Endothelial cell of hepatic sinusoid (primary cell): ENCODE measurements at regions not wholly inside any gene's neighbourhood (a gene's known extent, or its start where the extent isn't known, plus 50 kb on each side); places are given as distances from the start of the nearest gene placed in this dataset.

ENCODE experiments used
- in situ Hi-C: cut with HindIII; loops from 2 replicates; pipeline ENCODE4 v1.10.0; 2017; ENCODE audit warnings: low sequenced_read_pairs

DNA sequence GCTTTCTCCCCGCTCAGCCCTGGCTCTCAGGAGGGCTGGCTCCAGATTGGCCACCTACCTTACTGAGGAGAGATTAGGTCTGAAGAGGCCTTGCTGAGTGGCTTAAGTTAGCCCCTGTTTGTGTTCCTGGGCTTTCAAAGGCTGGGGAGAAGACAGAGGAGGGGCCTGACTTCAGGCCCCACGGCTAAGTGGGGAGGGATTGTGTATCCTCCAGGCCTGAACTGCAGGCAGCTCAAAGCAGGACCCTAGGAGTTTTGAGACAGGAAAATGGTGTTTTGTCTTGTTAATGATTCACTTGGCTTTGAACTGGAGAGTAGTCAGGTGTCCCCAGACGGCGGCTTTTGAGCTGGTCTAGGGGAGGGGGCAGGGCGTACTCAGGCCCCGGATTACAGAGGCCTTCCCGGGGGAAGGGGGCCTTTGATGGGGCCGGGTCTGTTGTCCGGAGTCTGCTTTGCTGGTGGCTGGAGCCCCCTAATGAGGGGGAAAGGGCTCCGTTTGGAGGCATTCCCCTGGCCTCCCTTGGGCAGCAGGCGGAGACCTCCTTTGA lies 162.0 kb upstream of the SMIM23 start:
- in situ Hi-C loops, result no loop called here

DNA sequence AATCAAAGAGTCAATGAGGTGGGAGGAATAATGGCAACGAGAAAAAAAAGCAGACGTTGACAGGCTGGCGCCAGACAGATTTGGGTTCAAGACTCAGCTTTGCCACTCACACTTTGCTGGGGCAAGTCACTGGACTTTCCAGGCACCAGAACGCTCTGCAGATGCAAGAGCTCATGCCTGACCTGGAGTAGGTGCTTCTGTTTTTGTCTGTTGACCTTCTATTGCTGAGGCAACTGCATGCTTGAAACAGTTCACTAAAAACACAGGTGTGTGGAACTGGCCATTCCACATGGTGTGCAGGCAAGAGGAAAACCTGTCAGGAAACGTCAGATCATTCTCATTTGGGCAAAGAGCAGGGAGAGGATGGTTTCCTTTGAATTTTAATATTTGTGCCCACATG lies 161.2 kb upstream of the SMIM23 start:
- in situ Hi-C loops, result no loop called here

DNA sequence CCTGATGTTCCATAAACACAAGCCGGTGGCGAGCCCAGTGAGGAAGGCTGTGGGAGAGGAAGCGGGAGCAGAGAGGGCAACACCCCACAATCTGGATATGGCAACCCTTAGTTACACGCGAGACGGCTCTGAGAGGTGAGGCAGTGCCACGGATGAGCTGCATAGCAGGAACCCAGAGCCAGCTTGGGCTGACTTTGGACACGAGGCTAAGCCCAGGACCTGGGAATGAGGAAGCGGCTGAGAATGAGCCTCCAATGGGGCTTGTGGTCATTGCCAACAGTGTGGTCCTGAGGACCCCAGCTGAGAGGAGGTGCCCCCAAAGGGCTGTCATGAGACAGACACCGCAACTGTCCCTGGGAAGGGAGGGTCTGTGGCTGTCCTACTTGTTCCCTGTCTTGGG lies 160.0 kb upstream of the SMIM23 start:
- in situ Hi-C loops, result loop anchor here (5.0 kb wide), 3 partner anchors 43 to 208 kb away; partner anchors contain the start of gene FGF18

DNA sequence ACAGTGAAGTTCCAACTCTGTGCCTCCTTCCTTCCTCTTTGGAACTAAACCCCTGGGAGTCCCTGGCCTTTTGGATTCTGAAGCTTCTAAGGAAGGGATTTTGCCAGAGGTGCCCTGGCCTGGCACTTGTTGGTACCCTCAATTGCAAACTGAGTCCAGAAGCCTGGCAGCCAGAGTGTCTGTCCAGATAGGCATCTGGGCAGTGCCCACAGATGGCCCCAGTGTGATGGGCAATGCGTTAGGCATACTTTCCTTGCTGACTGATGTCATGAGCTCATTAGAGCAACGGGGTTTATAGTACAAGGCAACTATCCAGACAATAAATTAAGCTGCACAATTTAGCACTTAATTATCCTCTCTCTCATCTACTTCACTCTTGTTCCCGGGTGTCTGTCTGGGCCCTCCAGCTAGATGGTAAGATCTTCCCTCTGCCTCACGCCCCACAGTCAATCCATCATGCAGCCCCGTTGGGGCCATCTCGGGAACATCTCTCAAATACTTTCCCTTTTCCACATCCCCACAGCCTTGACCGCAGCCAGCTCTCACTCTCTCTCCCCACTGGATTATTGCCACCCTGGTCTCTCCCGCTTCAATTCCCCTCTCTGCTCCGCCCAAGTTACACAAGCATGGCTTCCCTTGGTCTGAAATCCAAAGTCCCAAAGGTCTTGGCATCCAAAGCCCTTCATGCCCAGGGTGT lies 157.5 kb upstream of the SMIM23 start:
- in situ Hi-C loops, result loop anchor here (5.0 kb wide), 3 partner anchors 46 to 211 kb away; partner anchors contain the start of gene FGF18

DNA sequence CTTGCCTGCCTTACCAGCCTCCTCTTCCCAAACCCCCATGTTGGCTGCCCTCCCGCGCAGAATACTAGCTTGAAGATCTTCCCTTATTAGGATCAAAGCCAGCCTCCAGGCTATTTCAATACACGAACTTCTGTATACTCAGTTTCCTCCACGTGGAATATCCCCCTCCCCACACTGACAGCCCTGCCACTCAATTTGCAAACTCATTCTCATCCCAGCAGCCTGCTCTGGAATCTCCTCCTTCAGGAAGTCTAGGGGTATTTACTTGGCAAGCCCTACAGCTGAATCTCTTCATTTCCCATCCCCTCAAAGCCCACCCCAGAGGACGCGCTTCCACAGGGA lies 157.0 kb upstream of the SMIM23 start:
- in situ Hi-C loops, result loop anchor here (5.0 kb wide), 3 partner anchors 46 to 211 kb away; partner anchors contain the start of gene FGF18

DNA sequence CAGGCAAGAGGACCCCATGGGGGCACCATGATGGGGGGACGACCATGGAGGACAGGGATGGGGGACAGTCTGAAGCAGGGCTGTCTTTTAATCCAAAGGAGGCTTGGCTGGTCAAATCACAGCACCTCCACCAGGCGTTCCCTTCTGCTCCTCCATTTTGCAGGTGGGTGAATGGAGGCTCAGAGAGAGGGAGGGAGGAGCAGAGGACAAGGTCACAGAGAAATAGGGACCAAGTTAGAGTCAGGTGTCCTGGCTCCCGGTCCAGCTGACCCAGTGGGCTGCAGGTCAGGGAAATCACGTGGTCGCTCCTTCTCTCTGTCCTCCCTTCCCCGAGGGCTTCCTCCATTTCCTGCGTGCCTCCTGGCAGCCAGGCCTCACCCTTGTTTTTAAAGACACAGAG lies 156.4 kb upstream of the SMIM23 start:
- in situ Hi-C loops, result loop anchor here (5.0 kb wide), 3 partner anchors 47 to 212 kb away; partner anchors contain the start of gene FGF18

DNA sequence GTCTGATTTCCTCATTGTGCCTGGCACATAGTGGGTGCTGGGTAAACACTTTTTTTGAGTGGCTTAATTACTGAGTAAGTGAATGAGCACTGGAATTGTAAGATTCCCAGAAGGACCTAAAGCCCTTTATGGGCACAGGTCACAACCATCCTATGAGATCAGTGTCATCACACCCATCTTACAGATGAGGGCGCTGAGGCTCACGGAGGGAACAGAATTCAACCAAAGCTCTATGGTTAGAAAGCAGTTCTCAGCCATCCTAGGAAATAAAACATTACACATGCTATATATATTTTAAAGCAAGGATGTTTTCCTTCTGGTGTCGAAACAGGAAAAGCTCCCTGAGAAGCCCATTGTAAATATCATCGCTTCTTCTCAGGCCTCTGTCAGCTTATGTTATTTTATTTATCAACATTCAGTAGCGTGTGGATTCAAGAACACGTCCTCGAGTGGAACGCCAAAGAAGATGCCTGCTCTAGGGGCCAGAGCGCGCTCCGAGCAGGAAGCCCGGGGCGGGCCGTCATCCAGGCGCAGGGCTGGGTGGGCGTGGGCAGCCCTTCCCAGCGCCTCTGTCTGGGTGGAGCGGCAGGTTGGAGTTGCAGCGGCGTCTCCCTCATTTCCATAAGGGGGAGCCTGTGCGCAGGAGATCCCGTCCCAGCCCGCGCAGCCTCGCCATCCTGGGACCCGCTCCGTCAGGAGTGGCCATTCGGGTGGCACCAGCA lies 155.8 kb upstream of the SMIM23 start:
- in situ Hi-C loops, result loop anchor here (5.0 kb wide), 3 partner anchors 47 to 212 kb away; partner anchors contain the start of gene FGF18

DNA sequence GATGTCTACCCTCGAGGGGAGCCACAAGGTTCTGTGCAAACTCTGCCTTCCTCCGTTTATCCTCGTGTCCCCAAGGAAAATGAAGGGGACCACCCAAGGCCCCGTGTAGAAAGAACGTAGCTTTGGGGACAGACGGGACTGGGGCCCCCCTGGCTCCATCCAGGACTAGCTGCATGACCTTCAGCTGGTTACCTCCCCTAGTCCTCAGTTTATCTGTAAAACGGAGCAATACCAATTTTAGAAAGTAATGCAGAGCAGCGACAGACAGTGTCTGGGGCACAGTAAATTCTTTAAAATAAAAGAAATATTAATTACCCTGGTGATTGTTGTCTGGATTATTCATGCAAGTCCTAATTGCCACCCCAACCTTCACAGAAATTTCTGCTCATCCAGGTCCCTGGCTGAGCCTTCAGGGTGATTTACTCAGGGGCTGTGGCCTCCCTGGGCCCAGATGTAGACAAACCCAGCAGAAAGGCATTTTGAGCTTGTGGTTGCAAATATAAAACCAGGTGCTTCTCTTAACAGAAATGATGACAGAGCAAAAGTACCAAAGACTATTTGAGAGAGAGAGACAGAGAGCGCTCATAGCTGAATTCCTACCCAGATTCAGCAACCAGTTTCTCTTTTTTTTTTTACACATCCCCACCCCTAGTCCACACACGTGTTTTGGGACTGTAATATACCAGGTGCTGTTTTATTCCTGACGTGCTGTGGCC lies 155.1 kb upstream of the SMIM23 start:
- in situ Hi-C loops, result no loop called here

DNA sequence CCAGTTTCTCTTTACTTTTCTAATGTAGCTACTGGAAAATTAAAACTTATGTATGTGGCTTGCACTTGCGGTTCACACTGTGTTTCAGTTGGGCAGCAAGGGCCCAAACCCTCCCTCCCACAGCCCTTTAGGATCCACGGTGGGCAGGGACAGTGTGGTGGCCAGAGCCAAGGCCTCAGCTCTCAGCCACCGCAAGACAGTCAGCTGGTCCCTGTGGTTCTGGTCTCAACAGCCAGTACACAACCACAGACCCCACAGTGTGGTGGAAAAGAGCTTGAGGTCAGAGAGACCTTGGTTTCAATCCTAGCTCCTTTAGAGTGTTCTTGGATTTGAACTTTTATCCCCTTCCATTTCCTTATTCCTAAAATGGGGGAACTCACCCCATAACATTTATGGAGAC lies 153.0 kb upstream of the SMIM23 start:
- in situ Hi-C loops, result no loop called here

DNA sequence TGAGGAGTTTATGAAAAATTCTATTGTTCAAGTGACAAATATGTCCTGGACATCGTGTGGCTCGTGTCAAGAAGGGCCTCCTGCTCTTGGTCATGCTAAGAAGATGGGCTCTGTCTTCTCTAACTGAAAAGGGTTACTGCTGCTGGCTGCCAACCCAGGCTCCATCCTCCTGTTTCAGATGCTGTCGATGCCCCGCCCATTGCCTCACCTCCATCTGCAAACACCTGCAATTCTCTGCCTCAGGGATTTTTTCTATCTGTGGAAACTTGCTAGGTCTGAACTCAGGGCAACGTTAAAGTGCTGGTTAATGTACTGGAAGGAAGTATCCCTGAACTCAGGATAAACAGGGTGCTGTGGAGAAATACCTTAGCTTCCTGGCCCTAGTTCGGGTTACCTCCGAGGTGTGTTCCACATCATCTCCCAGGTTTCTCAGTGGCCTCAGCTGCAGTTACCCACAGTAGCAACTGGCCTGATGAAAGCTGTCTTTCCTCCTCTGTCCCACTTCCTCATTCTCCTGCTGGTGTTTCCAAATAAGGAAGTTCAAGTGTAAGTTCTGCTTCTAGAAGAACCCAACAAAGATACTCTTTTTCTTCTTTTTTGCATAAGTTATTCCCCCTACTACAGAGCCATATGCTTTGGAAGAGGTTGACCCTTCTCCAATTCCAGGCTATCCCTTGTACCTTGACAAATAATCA lies 151.7 kb upstream of the SMIM23 start:
- in situ Hi-C loops, result no loop called here

DNA sequence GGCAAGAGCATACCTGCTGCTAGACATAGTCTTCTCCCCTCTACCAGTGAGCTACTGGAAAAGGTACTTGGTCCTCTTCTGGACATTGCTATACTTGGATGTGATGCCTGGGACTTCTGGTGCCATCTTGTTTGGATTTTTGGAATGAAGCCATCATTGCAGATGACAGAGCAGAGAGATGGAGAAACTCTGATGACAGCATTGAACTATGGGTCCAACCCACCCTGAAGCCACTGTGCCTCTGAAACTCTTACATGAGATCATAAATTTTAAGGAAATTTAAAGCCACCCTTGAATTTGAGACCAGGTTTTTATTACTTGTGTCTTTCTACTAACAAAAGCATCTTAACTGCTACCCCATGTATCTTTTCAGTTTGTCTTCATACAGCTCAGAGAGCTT lies 151.1 kb upstream of the SMIM23 start:
- in situ Hi-C loops, result no loop called here

DNA sequence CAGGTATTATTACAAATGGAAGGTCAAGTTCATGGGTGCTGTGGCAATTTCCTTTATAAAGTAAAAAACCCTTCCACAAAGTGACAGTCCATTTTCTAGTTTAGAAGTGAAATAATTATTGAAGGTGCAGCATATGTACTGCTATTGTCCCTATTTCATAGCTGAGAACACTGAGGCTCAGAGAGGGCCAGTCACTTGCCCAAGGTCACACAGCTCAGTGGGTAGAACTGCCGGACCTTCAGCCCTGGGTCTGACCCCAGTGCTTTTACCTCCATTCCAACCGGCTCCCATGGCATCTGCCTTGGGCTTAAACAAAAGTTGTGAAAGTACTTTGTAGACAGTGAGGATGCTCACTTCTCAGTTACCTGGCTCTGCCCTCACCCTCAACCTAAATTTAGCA lies 150.6 kb upstream of the SMIM23 start:
- in situ Hi-C loops, result no loop called here

DNA sequence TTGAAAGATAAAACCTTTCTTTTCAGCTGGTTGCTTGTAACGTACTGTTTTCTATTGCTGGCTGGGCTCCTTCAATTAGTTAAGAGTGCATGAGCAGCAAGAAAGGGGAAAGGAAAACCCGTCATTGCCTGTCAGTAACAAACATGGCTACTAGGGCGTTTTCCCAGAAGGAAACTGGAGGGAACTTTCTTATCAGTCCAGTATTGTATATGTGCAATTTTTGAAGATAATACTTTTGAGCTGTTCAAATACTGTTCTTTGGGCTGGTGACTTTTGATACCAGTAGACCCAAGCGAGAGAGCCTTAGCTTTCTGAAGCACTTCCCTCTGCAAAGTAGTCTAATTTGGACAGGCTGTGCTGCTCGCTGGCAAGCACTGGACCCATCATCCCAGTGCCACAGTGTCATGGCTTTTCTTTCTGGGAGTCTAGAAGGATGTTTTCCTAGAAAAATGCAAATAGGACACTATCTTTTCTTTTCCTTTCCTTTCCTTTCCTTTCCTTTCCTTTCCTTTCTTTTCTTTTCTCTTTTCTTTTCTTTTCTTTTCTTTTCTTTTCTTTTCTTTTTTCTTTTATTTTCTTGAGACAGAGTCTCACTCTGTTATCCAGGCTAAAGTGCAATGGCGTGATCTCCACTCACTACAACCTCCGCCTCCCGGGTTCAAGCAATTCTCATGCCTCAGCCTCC lies 149.9 kb upstream of the SMIM23 start:
- in situ Hi-C loops, result no loop called here

DNA sequence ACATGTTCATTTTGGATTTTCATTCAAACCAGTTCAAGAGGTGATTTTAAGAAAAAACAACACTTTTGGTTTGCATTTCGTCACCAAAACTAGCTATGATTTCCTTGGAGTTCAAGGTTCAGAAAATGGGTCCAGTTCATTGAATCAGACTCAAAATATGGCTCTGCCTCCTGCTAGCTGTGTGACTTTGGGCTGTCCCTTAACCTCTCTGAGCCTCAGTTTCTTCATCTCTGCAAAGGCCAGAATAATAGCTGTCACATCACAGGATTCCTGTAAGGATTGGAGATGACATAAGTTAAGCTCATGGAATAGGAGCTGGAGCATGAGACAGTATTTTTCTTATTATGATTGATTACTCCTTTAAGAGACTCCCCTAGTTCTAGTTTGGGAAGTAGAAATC lies 147.8 kb upstream of the SMIM23 start:
- in situ Hi-C loops, result no loop called here

DNA sequence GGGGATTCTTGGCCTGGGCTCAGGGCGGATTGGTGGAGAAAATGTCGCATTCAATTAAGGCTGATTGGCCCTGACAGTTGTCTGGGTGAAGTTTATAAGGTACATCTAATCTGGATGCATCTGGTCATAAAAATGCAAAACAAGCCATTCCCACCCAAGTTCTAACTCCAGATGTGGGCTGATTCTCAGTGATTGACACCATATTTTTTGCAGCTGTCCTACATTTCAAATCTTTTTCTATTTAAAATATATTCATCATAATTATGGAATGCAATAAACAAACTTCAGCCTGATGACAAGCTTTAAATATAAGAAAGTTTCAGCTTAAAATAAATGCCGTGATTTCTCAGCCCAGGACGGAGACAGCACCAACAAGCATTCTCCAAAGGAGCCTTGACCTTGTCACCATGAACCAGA lies 146.4 kb upstream of the SMIM23 start:
- in situ Hi-C loops, result no loop called here

DNA sequence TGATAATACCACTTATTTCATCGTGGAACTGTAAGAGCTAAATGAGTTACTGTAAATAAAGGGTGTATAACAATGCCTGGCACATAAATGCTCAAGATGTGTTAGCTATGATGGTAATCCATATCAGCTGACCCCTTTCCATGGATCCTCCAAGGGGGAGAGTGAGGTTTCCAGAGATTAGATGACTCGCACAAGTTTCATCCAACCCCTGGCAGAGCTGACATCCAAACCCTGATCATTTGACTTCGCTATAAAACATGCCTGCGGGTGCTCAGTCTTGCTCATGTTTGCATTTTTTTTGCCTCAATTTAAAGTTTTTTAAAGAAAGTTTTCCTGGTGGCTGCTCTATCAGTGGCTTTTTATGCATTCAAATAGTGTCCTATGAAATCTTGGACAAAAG lies 145.7 kb upstream of the SMIM23 start:
- in situ Hi-C loops, result loop anchor here (5.0 kb wide), 1 partner anchor 82 kb away; no protein-coding TSS in a partner anchor

DNA sequence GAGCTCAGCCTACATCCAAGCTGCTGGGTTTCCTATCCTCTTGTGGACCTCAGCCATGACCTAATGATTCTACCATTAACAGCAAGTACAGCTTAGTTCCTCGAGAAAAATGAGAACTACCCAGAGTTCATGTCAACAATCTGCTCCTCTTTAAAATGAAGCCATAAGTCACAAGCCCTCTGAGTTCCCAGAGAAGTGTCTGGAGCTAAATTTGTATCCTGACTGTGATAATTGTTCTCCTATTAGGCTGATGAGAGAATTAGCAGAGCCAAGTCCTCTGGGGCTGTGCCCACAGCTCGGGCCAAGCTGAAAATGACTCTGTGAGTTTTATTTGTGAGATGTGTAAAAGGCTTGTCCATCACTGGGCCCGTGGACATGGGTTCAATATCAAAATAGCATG lies 145.1 kb upstream of the SMIM23 start:
- in situ Hi-C loops, result loop anchor here (5.0 kb wide), 1 partner anchor 82 kb away; no protein-coding TSS in a partner anchor

DNA sequence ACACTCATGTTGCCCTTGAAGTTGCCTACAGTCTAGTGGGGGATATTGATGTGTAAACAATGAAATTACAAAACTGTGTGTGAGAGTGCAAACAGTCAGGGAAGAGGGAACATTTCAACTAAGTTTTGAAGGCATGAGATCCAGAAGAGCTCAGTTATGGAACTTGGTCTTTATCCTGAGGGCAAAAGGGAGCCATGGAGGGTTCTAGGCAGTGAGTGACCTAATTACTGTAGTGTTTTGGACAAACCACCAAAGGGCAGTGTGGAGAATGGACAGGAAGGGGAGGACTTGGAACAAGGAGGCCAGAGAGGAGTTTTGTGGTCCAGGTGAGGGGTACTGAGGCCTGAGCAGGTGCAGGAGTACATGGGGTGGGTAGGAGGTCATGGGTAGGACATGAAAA lies 143.7 kb upstream of the SMIM23 start:
- in situ Hi-C loops, result loop anchor here (5.0 kb wide), 1 partner anchor 80 kb away; no protein-coding TSS in a partner anchor

DNA sequence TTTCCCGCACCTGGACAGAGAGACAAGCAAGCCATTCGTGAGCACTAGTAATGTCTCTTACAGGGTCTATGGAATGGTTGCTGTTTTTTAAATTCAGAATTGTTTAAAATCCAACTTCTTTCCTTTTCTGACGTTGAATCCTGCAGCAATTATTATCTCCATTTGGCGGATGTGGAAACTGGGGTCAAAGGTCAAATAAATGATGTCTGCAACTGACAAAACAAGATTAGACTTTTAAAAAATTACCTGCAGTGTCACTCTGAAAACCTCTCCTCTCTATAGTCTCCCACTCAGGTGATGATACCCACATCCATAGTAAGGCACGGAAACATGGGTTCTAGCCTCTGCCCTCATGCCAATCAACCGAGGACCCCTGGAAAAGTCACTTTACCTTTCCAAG lies 142.7 kb upstream of the SMIM23 start:
- in situ Hi-C loops, result loop anchor here (5.0 kb wide), 1 partner anchor 79 kb away; no protein-coding TSS in a partner anchor

DNA sequence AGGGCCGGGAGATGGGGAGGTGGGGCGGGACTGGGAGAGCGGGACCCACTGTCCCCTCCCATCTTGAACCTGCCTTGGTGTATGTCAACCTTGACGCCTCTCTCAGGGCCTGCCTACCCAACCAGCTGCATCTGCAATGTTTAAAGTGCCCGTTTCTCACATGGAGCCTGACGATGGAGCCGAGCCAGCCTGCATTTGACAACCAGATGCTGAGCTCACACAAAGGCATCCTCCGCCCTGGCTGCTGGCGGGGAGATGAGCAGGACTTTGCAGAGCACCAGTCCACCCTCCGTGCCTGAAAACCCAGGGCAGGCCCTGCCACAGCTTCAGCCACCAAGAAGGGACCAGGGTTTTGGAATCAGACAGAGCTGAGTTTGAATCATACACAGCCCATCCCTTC lies 141.1 kb upstream of the SMIM23 start:
- in situ Hi-C loops, result loop anchor here (5.0 kb wide), 1 partner anchor 78 kb away; no protein-coding TSS in a partner anchor
